ENCODE measurements at regions not wholly inside any gene's neighbourhood (a gene's known extent, or its start where the extent isn't known, plus 50 kb on each side); places are given as distances from the start of the nearest gene placed in this dataset.
A peak's percentile ranks its signal among the peaks of the same experiment; 100 is the strongest.

DNA sequence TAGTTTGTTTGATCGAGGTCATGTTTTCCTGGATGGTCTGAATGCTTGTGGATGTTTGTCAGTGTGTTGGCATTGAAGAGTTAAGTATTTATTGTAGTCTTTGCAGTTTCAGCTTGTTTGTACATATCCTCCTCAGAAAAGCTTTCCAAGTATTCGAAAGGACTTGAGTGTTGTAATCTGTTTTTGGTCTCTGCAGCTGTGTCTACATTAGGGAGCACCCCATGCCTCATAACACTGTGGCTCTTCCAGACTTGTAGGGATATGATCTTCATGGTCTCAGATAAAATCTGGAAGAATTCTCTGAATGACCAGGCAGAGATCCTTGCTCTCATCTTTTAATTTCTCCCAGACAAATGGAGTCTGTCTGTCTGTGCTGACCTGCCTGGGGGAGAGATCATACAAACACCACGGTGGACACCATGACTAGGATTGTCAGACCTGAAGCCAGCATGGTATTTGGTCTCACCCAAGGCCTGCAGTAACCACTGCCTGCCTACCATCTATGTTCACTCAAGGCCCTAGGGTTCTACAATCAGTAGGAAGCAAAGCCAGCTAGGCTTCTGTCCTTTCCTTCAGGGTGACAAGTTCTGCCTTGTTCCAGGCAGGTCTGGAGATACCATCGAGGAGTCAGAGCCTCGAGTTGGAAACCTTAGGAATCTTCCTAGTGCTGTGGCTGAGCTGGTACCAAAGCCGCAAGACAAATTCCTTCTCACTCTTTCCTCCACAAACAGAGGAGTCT lies 114.7 kb upstream of the KHDRBS2 start:
- H3K36me3 ChIP-seq = no peaks in the 10 kb centered on the region
- no peaks in the 10 kb centered on the region for H3F3A ChIP-seq (ENCODE audit: low read depth)
- no peak overlapping the region for H3K27ac ChIP-seq
- no peaks in the 10 kb centered on the region for H3K9me3 ChIP-seq (ENCODE audit: low read depth)
- peak overlapping the region; percentile 30 for H2AFZ ChIP-seq (replicated peaks)
- no peaks in the 10 kb centered on the region for H3K79me2 ChIP-seq (ENCODE audit: low read depth)
- Mint-ChIP-seq H3K4me1 (no peaks in the 10 kb centered on the region), H3K27ac (no peak overlapping the region), H3K9me3 (no peaks in the 10 kb centered on the region), H3K4me3 (no peak overlapping the region), H3K36me3 (no peaks in the 10 kb centered on the region), H3K27me3 (ENCODE audit: insufficient read depth, low read depth) (no peaks in the 10 kb centered on the region)
- no peaks in the 10 kb centered on the region for H3K27me3 ChIP-seq
- H3K9ac ChIP-seq = no peak overlapping the region
- TF ChIP-seq EZH2 (IDR thresholded peaks at IDR 0.05) (no peak), CTCF (IDR thresholded peaks at IDR 0.05) (no peak), EZH2phosphoT487 (IDR thresholded peaks at IDR 0.05) (no peak)
- DNase-seq (ENCODE audit: low spot score) = no peak
- no peaks in the 10 kb centered on the region for H3K4me1 ChIP-seq
- no peak overlapping the region for H3K4me3 ChIP-seq
- no peak overlapping the region for H3K4me2 ChIP-seq
- no peaks in the 10 kb centered on the region for H4K20me1 ChIP-seq (ENCODE audit: low read depth)

DNA sequence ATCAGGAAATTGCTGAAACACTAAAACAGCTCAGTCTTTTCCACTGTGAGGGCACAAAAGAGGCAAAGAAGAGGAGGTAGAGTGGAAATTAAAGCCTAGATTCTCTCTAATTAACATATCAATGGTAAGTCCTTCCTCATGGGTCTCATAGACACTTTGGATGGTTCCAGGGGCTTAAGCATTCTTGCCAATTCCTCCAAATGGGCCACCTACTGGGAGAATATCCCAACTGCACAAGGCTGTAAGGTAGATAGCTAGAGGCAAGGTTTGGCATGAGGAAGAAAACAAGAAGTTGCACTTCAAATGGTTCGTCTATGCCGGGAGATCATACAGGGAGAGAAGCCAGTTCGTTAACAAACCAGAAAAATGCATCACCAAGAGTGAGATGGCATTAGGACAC lies 107.6 kb upstream of the KHDRBS2 start:
- DNase-seq (ENCODE audit: low spot score) = peak; percentile 77
- TF ChIP-seq CTCF (IDR thresholded peaks at IDR 0.05) (peak; percentile 49), EZH2 (IDR thresholded peaks at IDR 0.05) (no peak)
- Mint-ChIP-seq H3K9me3 (no peaks in the 10 kb centered on the region), H3K27ac (no peak overlapping the region), H3K27me3 (ENCODE audit: insufficient read depth, low read depth) (no peaks in the 10 kb centered on the region), H3K36me3 (no peaks in the 10 kb centered on the region), H3K4me3 (no peak overlapping the region), H3K4me1 (peaks cover 10% of the 10 kb centered on the region)
- peak overlapping the region; percentile 55 for H3K4me2 ChIP-seq
- H3K27ac ChIP-seq = no peak overlapping the region
- H3K9me3 ChIP-seq (ENCODE audit: low read depth) = no peaks in the 10 kb centered on the region
- H3K4me1 ChIP-seq = peaks cover 16% of the 10 kb centered on the region
- H3K36me3 ChIP-seq = no peaks in the 10 kb centered on the region
- H3K27me3 ChIP-seq = no peaks in the 10 kb centered on the region
- peaks cover 6% of the 10 kb centered on the region for H3F3A ChIP-seq (ENCODE audit: low read depth)
- H4K20me1 ChIP-seq (ENCODE audit: low read depth) = no peaks in the 10 kb centered on the region
- no peak overlapping the region for H3K9ac ChIP-seq
- no peaks in the 10 kb centered on the region for H3K79me2 ChIP-seq (ENCODE audit: low read depth)
- H3K4me3 ChIP-seq = no peak overlapping the region
- peak overlapping the region; percentile 54 for H2AFZ ChIP-seq (replicated peaks)

- H3K36me3 Mint-ChIP-seq = no peaks in the 10 kb centered on the region
- H3K27me3 Mint-ChIP-seq (ENCODE audit: insufficient read depth, low read depth) = no peaks in the 10 kb centered on the region
- DNase-seq (ENCODE audit: low spot score) = no peak
- H3K4me1 Mint-ChIP-seq = peaks cover 10% of the 10 kb centered on the region
- H4K20me1 ChIP-seq (ENCODE audit: low read depth) = no peaks in the 10 kb centered on the region
- no peak overlapping the region for H3K9ac ChIP-seq
- H2AFZ ChIP-seq (replicated peaks) = peak overlapping the region; percentile 57
- no peaks in the 10 kb centered on the region for H3K9me3 Mint-ChIP-seq
- no peaks in the 10 kb centered on the region for H3K27me3 ChIP-seq
- H3K36me3 ChIP-seq = no peaks in the 10 kb centered on the region
- no peak for TF ChIP-seq CTCF (IDR thresholded peaks at IDR 0.05)
- H3K4me3 ChIP-seq = no peak overlapping the region
- no peaks in the 10 kb centered on the region for H3K9me3 ChIP-seq (ENCODE audit: low read depth)
- no peak overlapping the region for H3K27ac ChIP-seq
- H3F3A ChIP-seq (ENCODE audit: low read depth) = peaks cover 6% of the 10 kb centered on the region
- H3K27ac Mint-ChIP-seq = no peak overlapping the region
- no peaks in the 10 kb centered on the region for H3K79me2 ChIP-seq (ENCODE audit: low read depth)
- H3K4me3 Mint-ChIP-seq = no peak overlapping the region
- peaks cover 16% of the 10 kb centered on the region for H3K4me1 ChIP-seq
- no peak overlapping the region for H3K4me2 ChIP-seq
Observed at GRCh38 chr6:62392291-62392690, 106.3 kb upstream of the KHDRBS2 start.
